ENCODE measurements at regions not wholly inside any gene's neighbourhood (a gene's known extent, or its start where the extent isn't known, plus 50 kb on each side); places are given as distances from the start of the nearest gene placed in this dataset.

GRCh38 chr9:14479163-14479560 is 165.2 kb upstream of the NFIB start:
- ChIA-PET CTCF (no interaction called here), RAD21 (ENCODE audit: low non-redundant PET in 1 of 2, low total read pairs in 2 of 2, uncharacterized antibody in 2 of 2, unreplicated experiment in 2 of 2) (no interaction called here), POLR2A (no interaction called here)
- ATAC-seq, result no peak
- no peaks in the 10 kb centered on the region for H3K4me1 ChIP-seq (ENCODE audit: control insufficient read depth in 1 of 2, insufficient read depth in 2 of 2, low read length in 2 of 2)
- no peaks in the 10 kb centered on the region for H4K20me1 ChIP-seq (ENCODE audit: insufficient read depth)
- BruUV-seq (replicated peaks), result no TSS peak
- H3K4me2 ChIP-seq (ENCODE audit: low read length), result no peak overlapping the region
- TF ChIP-seq ELF1 (IDR thresholded peaks at IDR 0.05; ENCODE audit: borderline replicate concordance, low read depth) (no peak), POLR2AphosphoS5 (IDR thresholded peaks at IDR 0.05; ENCODE audit: low read depth, low read length) (no peak), SIN3A (IDR thresholded peaks at IDR 0.05; ENCODE audit: low read depth) (no peak), JUND (IDR thresholded peaks at IDR 0.05) (no peak), CEBPB (IDR thresholded peaks at IDR 0.05; ENCODE audit: low read depth) (no peak), RAD21 (IDR thresholded peaks at IDR 0.05; ENCODE audit: low read depth) (no peak), ZNF274 (IDR thresholded peaks at IDR 0.05; ENCODE audit: low read depth, low read length) (no peak), CBX3 (IDR thresholded peaks at IDR 0.05; ENCODE audit: low read depth) (no peak)
- TF ChIP-seq, protein P1, sequence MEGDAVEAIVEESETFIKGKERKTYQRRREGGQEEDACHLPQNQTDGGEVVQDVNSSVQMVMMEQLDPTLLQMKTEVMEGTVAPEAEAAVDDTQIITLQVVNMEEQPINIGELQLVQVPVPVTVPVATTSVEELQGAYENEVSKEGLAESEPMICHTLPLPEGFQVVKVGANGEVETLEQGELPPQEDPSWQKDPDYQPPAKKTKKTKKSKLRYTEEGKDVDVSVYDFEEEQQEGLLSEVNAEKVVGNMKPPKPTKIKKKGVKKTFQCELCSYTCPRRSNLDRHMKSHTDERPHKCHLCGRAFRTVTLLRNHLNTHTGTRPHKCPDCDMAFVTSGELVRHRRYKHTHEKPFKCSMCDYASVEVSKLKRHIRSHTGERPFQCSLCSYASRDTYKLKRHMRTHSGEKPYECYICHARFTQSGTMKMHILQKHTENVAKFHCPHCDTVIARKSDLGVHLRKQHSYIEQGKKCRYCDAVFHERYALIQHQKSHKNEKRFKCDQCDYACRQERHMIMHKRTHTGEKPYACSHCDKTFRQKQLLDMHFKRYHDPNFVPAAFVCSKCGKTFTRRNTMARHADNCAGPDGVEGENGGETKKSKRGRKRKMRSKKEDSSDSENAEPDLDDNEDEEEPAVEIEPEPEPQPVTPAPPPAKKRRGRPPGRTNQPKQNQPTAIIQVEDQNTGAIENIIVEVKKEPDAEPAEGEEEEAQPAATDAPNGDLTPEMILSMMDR (IDR thresholded peaks at IDR 0.05 in 2 of 3, conservative IDR thresholded peaks at IDR 0.05 in 1 of 3; ENCODE audit: borderline replicate concordance in 1 of 3, insufficient read depth in 1 of 3, low read depth in 2 of 3, low read length in 2 of 3), result no peak
- no peak overlapping the region for H3K4me3 ChIP-seq (replicated peaks in 1 of 2; ENCODE audit: low read depth in 1 of 2, low read length in 2 of 2)
- no peak overlapping the region for H3K27ac ChIP-seq (ENCODE audit: low read depth, low read length)
- no peaks in the 10 kb centered on the region for H3K36me3 ChIP-seq (ENCODE audit: control insufficient read depth in 1 of 2, insufficient read depth in 2 of 2, low read length in 2 of 2)
- no peaks in the 10 kb centered on the region for H3K79me2 ChIP-seq (ENCODE audit: insufficient read depth, low read length)
- H3K9ac ChIP-seq (ENCODE audit: low read length), result no peak overlapping the region
- H3K9me3 ChIP-seq (ENCODE audit: control insufficient read depth in 1 of 2, insufficient read depth in 1 of 2, low read depth in 1 of 2, low read length in 2 of 2), result no peaks in the 10 kb centered on the region
- no peak for DNase-seq (ENCODE audit: low read depth, low spot score)
- H3K27me3 ChIP-seq (ENCODE audit: insufficient read depth, low read length), result peaks cover 44% of the 10 kb centered on the region
- intact Hi-C loops (cut with micrococcal nuclease), result no loop called here
- H3K9me2 ChIP-seq (ENCODE audit: insufficient read depth), result no peaks in the 10 kb centered on the region; the same call in 1 of the 2 replicates
- no peak overlapping the region for H2AFZ ChIP-seq (ENCODE audit: low read depth, low read length, poor library complexity, severe bottlenecking)

Data from HCT116 (cell line).